KG1 (cell line): ENCODE measurements at regions not wholly inside any gene's neighbourhood (a gene's known extent, or its start where the extent isn't known, plus 50 kb on each side); places are given as distances from the start of the nearest gene placed in this dataset.
"Not testable (repeated sequence)": the region's sequence is repeated elsewhere in the genome, so short reads cannot be mapped to it uniquely, and the experiment has no call there.

Experiments
- DNase-seq: peaks from one replicate; lab custom pipeline; 2025; lab: John Stamatoyannopoulos, UW

DNA sequence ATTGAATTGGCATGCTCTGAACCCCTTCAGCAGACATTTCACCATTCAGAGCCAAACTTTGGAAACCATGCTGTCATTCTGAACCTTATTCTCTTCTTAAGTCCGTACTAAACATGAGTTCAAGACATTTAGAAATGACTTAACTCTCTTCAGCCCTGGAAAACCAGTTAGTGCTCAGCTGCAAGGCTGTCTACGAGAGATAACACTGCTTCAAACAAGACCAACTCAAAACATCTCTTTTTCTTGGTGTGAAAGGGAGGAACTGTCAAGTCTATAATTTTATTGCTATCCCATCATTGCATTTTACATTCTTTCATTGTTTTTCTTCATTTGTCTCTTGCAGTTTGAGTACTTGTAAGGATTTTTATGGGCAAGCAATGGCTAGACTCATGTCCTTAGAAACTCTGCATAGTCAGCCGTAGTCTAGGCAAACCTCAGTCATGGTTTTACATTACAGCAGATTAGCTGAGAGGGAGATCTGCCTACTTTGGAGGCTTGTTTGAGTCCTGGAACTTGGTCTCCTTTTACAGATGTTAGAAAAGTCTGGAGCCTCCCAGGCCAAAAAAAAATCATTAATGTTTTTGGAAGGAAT lies 120.6 kb upstream of the JADE1 start:
- no peak for DNase-seq

- DNase-seq: no peak
These were observed 121.3 kb upstream of the JADE1 start for GRCh38 chr4:128688033-128688721.

GRCh38 chr4:128686810-128687209 lies 122.7 kb upstream of the JADE1 start:
- no peak for DNase-seq

GRCh38 chr4:128686032-128686465 lies 123.5 kb upstream of the JADE1 start:
- no peak for DNase-seq

DNA sequence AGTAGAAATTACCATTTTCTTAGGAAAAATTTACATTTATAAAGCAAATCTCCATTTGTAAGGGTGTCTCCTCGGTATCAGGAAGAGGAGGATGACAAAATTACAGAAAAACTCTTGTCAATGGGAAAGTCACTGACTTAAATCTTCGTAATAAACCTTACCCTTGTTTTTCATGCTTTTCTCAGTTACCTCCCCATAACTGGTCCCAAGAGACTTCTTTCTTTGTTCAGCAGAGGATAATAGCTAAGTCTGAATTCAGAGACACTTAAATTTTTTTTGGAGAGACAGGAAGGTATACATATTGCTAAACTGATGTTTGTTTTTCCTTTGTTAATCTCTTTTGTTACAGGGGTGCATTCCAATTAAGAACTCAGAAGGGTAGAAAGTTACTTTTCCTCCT lies 125.5 kb upstream of the JADE1 start:
- no peak for DNase-seq

GRCh38 chr4:128682942-128683666 lies 126.4 kb upstream of the JADE1 start:
- DNase-seq: no peak

GRCh38 chr4:128676095-128676494 lies 133.4 kb upstream of the JADE1 start:
- DNase-seq: no peak

GRCh38 chr4:128675083-128675482 lies 134.4 kb upstream of the JADE1 start:
- no peak for DNase-seq

- not testable (repeated sequence) for DNase-seq
These were observed 136.3 kb upstream of the JADE1 start for GRCh38 chr4:128673159-128673558.

GRCh38 chr4:128672596-128672995 lies 136.9 kb upstream of the JADE1 start:
- DNase-seq: not testable (repeated sequence)

GRCh38 chr4:128670513-128670912 lies 139.0 kb upstream of the JADE1 start:
- no peak for DNase-seq

GRCh38 chr4:128668566-128668965 lies 140.9 kb upstream of the JADE1 start:
- no peak for DNase-seq

GRCh38 chr4:128665514-128665913 lies 144.0 kb upstream of the JADE1 start:
- DNase-seq: no peak

DNA sequence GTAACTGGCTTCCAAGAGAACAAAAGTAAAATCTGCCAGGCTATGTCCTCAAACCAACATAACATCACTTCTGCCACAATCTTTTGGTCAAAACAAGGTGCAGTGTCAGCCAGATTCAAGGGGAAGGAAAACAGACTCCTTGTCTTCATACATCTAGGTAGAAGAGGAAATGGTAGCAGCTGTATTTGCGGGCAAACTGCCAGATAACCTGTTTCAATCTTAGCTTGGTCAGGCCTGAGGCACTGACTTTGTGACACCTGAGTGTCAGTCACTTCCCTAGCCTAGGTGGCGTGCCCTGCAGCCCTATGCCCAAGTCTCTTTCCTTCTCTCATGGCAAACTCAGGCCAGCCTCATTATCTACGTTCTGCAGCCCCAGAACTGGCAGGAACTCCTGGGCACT lies 146.2 kb upstream of the JADE1 start:
- no peak for DNase-seq

- DNase-seq: no peak
These were observed 148.0 kb upstream of the JADE1 start for GRCh38 chr4:128661479-128661878.

DNA sequence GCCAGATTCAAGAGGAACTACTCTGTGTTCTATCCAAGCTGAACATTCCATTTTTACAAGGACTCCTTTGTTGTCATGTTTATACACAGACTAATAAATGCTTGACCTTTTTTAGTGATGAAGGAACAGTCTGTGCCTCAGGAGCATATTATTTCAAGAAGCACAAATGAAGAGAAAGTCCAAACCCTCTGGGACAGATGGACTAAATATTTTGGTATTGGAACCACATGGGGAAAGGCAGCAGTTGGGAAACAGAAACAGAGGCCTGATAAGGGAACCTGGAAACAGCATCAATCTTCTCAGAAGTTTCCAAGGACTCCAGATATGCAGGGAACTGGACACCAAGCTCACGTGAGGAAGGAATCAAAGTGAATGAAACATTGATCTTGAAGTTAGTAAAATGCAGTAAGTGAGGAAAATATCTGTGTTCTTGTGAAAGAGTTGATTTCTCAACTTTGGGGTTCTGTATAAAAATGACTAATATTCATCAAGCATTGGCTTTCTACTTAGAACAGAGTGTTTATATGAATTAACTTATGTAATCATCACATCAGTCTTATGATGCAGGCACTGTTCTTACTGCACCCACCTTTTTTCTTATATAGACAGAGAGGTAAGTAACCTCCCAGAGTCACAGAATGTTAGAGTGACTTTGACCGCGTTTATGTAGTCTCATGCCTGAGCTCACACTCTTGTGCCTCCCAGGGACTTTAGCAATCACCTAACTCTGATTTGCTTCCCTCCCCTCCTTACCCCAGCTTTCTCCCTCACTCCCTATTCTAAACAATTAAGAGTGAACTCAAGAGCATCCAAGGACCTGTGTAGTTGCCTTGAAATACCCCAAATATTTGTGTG lies 148.9 kb upstream of the JADE1 start:
- DNase-seq: no peak

DNA sequence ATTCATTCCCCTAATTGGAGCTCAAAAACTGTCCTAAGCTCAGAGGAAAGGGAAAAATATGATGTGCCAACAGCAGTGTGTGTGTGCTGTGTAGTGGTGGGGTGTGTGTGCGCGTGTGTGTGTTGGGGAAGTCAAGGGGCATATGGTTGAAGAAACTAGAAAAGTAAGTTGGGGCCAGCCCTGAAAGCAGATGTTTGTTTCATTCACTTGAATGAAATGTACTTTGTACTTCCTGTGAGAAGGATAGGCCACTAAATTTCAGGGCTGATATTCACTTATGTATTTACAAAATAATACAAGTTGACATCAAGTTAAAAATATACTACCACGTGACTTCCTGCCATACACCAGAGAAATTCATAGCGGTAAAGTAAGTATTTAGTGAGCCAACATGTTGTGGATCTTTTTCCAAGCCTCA lies 151.3 kb upstream of the JADE1 start:
- no peak for DNase-seq

DNA sequence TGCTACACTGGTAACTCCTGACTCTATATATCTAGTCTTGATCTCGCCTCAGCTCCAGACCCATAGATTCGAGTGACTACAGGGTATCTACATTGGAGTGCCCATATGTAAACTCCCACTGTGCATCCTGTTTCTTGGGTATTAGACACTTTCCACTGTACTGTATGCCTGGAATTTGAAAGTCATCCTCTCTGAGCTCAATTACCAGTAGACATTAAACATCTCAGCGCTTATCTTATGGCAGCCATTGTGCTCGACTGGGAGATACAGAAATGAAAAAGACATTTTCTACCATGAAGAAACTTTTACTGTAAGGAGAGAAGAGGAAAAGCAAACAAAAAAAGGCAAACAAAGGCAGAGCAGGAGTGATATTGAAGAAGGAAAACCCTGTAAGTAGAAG lies 151.9 kb upstream of the JADE1 start:
- no peak for DNase-seq

DNA sequence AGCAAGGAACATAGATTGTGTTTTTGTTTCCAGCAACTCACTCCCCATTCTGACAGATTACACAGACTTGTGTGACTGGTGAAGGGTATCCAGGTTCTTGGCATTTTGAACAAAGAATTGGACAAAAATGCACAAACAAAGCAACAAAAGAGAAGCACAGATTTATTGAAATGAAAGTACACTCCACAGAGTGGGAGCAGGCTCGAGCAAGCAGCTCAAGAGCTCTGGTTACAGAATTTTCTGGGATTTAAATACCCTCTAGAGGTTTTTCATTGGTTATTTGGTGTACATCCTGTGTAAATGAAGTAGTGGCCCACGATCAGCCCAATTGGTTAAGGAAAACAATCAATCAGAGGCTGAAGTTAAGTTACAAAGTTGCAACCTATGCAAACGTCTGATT lies 155.0 kb upstream of the JADE1 start:
- DNase-seq: no peak

- DNase-seq: no peak
These were observed 155.7 kb upstream of the JADE1 start for GRCh38 chr4:128653527-128654444.

DNA sequence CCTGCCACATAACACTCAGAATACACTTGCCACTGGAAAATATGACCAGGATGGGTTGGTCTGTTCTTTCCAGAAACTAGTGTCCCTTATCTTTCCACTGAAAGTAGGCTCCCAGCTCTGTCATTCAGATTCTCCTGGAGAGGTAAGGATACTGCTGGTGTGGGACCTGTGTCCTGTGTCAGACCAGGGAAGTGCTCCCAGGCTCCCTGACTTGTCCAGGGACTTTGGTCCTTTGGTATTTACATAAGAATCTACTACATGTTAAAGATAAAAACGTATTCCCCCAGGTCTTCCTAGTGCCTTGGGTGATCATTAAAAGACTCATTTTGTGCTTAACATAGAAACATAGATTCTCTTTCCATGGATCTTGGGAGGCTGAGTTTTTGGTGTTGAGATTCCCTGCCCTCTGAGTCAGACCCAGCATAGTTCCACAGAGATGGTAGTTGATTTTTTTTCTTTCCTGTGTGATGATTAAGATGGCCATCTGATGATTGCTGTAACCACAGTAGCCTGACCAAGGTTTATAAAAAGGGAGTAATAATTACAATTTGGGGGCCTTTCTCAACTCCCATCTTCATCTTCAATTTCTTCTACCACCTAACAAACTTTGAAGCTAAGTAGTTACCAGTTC lies 159.8 kb upstream of the JADE1 start:
- DNase-seq: no peak
